BJ (cell line): ENCODE measurements at regions not wholly inside any gene's neighbourhood (a gene's known extent, or its start where the extent isn't known, plus 50 kb on each side); places are given as distances from the start of the nearest gene placed in this dataset.

Experiments used
- CTCF ChIA-PET: fragments of 350-600 bp; formaldehyde crosslinking; extraction: SDS; loops from one replicate; lab custom pipeline; 2021; ENCODE audit warnings: antibody characterized with exemption, inconsistent platforms; lab: Yijun Ruan, JAX
- POLR2A ChIA-PET: fragments of 300-600 bp; sonication (Branson Sonifier 250); formaldehyde crosslinking; extraction: SDS; loops from one replicate; lab custom pipeline; 2021; ENCODE audit warnings: antibody characterized with exemption; lab: Charles Lee
- DNase-seq: peaks from one replicate; pipeline ENCODE4 v3.0.0-alpha.2; 2011; ENCODE audit warnings: low read depth
- H3K27me3 ChIP-seq: 2 replicates; pipeline ENCODE4 v1.6.0; 2011; ENCODE audit warnings: low read length; ENCODE audit not compliant: control insufficient read depth, insufficient read depth
- H3K36me3 ChIP-seq: 2 replicates; pipeline ENCODE4 v1.5.1; 2011; ENCODE audit warnings: low read length; ENCODE audit not compliant: control insufficient read depth, insufficient read depth
- H3K4me3 ChIP-seq: 2 replicates; pipeline ENCODE4 v1.5.1; 2011; ENCODE audit warnings: low read depth, mild to moderate bottlenecking, control low read depth, low read length
- CTCF ChIP-seq: IDR thresholded peaks from 2 replicates; pipeline ENCODE4 v1.5.1; 2011; ENCODE audit warnings: low read depth, mild to moderate bottlenecking, control low read depth, inconsistent platforms, low read length, moderate library complexity; ENCODE audit not compliant: insufficient read depth

DNA sequence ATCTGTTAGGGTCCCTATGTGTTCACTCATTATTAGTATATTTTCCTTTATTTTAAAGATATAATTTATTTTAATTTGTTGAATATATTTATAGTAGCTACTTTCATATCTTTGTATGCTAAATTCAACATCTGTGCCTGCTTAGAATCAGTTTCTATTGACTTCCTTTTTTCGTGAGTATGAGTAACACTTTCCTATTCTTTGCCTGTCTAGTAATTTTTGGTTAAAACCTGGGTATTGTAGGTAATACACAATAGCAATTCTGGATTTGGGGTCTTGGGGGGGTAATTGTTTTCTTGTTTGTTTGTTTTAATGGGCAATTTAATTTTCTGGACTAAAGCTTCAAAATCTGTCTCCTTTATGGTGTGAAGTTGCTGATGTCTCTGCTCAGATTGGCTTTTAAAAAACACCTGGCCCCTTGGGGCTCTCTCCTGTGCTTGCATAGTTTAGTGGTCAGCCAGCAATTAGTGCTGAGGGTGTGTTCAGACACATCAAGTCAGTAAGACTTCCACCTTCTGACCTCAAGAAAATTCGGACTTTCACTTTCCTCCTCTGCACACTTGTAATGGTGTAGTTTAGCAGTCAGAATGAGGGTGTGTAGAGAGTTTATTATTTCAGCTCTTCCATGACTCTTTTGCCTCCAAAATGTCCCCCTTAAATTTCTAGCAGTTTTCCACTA is 124.4 kb upstream of the MAP1B start:
- ChIA-PET CTCF (no interaction called here), POLR2A (no interaction called here)
- H3K4me3 ChIP-seq = no peak overlapping the region
- TF ChIP-seq CTCF = no peak
- no peaks in the 10 kb centered on the region for H3K36me3 ChIP-seq
- no peaks in the 10 kb centered on the region; the same call in 1 of the 2 replicates for H3K27me3 ChIP-seq
- DNase-seq = no peak

DNA sequence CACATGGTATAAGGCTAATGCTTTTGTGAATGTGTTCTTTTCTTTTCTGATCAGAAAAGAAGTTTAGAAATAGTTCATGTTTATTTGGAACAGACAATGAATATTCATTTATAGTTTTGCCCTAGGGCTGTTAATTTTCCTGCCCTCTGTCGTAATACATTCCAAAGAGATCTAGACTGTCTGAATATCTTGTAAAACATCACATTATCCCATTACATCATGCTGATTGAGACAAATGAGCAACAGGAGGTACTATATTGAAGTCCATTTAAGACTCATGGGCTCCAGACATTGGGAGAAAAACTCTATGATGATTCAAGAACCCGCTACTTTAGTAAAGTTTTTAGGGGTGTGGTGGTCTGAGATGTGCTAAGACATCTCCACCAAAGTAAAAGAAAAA is 121.2 kb upstream of the MAP1B start:
- DNase-seq = no peak
- Histone ChIP-seq H3K36me3 (no peaks in the 10 kb centered on the region), H3K4me3 (no peak overlapping the region), H3K27me3 (no peaks in the 10 kb centered on the region)
- no peak for TF ChIP-seq CTCF
- ChIA-PET CTCF (interaction anchor here (0.8 kb wide), 1 partner anchor 10 kb away, joined by 4 read pairs; no protein-coding TSS in a partner anchor), POLR2A (no interaction called here)

GRCh38 chr5:71988808-71989207 is 118.5 kb upstream of the MAP1B start:
- POLR2A ChIA-PET = no interaction called here
- no peak for TF ChIP-seq CTCF
- no peaks in the 10 kb centered on the region for H3K27me3 ChIP-seq
- CTCF ChIA-PET = interaction anchor here (1.1 kb wide), 1 partner anchor 9 kb away, joined by 3 read pairs; no protein-coding TSS in a partner anchor
- no peak for DNase-seq
- no peaks in the 10 kb centered on the region for H3K36me3 ChIP-seq
- no peak overlapping the region for H3K4me3 ChIP-seq

- Histone ChIP-seq H3K27me3 (no peaks in the 10 kb centered on the region), H3K36me3 (no peaks in the 10 kb centered on the region), H3K4me3 (no peak overlapping the region)
- no peak for TF ChIP-seq CTCF
- no peak for DNase-seq
- POLR2A ChIA-PET = no interaction called here
- CTCF ChIA-PET = no interaction called here
Measured at GRCh38 chr5:71993600-71993999, 113.7 kb upstream of the MAP1B start.

DNA sequence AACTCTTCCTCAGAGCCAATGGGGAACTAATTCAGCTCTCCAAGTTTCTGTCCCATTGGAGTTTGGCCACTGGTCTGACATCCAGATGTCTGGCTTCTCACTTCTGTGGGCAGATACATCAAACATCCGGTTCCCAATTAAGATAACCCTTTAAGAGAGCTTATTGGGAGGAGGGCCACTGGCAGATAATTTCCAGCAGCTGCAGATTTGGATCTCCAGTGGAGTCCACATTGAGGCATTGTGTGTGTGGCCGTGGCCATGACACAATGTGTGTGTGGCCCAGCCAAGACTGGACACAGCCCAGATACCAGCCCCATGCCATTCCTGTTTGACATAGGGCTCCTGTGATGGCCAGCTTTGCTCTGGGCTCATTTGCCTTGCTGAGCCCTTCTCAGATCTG is 110.5 kb upstream of the MAP1B start:
- Histone ChIP-seq H3K4me3 (no peak overlapping the region), H3K27me3 (no peaks in the 10 kb centered on the region), H3K36me3 (no peaks in the 10 kb centered on the region)
- CTCF ChIA-PET = interaction anchor here (1.2 kb wide), 1 partner anchor 8 kb away, joined by 3 read pairs; no protein-coding TSS in a partner anchor
- no peak for TF ChIP-seq CTCF
- POLR2A ChIA-PET = no interaction called here
- no peak for DNase-seq
